ENCODE measurements at regions not wholly inside any gene's neighbourhood (a gene's known extent, or its start where the extent isn't known, plus 50 kb on each side); places are given as distances from the start of the nearest gene placed in this dataset.
"Not testable (repeated sequence)": the region's sequence is repeated elsewhere in the genome, so short reads cannot be mapped to it uniquely, and the experiment has no call there.

DNA sequence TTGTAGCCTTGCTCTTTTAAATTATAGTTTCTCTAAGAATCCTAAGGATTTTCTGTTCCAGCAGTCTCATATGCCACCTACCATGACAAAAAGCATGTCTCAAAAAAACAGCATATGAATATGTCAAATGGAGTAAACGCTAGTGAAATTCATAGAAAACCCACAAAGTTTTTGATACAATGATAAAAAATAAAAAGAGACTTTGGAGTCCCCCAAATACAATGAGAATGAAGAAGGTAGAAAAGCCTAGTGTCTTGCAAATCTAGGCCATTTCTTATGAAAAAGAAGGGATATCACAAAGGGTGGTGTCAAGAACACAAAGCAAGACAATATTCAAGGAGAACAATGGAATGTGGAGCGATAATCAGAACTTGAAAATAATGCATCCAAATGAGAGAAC lies 668.5 kb downstream of the PLOD2 start:
- DNase-seq, result no peak

GRCh38 chr3:145517416-145517815 lies 643.6 kb downstream of the PLOD2 start:
- not testable (repeated sequence) for DNase-seq

GRCh38 chr3:145518639-145519038 lies 642.3 kb downstream of the PLOD2 start:
- no peak for DNase-seq

- no peak for DNase-seq
These were observed 641.5 kb downstream of the PLOD2 start for GRCh38 chr3:145519398-145520047.

DNA sequence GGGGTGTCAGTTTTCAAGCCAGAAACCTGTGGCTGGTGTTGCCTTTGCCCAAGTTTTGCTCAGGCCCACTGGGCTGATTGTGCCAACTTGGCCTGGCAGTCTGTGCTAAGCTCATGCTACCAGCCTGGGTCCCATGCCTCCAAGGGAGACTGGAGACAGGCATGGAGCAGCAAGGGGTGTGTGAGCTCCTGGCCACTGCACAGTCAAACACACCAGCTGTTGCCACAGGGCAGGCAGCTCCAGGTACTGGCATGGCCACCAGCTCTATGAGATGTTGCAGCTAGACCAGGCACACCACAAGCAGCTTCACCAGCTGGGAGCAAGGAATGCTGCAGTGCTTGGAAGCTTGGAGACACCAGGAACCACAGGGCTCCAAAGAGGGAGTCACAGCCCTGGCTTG lies 638.8 kb downstream of the PLOD2 start:
- no peak for DNase-seq

DNA sequence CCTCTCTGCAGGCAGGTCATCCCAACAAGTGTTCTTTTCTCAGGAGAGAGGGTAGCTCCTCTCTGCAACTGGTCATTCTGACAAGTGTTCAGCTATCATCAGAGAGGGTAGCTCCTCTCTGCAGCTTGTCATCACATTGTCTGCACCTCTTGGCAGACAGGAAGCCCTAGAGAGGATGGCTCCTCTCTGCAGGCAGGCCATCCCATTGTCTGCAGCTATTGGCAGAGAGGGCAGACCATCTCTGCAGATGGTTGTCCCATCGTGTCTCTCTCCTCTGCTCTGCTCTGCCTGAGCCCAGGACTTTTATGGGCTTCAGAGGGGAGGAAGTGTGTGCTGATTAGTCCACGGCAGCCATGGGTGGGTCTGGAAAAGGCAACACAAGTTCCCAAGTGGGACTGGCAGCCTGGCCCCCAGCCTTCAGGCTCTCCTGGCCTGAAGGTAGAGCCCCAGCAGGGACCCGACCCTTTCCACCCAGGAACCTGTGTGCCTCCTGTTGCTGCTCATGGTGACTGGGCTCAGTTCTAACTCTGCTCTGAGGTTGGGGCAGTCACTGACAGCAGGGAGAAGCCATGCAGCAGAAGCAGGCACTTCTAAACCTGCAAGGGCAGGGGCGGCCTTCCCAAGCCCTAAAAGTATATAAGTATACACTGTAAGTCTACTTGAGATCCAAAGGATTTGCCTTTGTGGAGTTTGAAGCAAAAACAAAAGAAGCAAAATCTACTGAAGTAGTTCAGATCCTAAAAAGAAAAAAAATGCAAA lies 637.9 kb downstream of the PLOD2 start:
- DNase-seq, result no peak

GRCh38 chr3:145531548-145531947 lies 629.4 kb downstream of the PLOD2 start:
- DNase-seq, result no peak

GRCh38 chr3:145533696-145534095 lies 627.3 kb downstream of the PLOD2 start:
- DNase-seq, result no peak

- DNase-seq, result no peak
These were observed 624.5 kb downstream of the PLOD2 start for GRCh38 chr3:145536461-145536860.

GRCh38 chr3:145550522-145550921 lies 610.5 kb downstream of the PLOD2 start:
- DNase-seq, result no peak

DNA sequence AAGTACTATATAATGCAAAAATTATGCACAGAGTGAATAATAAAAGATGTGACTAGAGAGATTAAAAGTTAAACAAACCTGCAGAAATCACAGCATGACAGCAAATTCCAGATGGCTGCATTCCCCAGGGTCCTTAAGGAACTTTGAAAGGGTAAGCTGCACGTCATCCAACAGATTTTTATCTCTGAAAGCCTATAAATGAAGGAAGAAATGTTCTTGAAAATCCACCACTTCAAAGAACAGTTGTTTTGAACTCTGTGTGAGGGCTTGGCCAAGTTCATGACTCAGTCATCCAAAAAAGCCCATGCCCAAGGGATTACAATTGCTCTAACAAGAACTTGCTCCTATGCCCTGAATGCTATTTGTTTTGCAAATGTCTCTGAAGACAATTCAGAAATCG lies 603.6 kb downstream of the PLOD2 start:
- no peak for DNase-seq

DNA sequence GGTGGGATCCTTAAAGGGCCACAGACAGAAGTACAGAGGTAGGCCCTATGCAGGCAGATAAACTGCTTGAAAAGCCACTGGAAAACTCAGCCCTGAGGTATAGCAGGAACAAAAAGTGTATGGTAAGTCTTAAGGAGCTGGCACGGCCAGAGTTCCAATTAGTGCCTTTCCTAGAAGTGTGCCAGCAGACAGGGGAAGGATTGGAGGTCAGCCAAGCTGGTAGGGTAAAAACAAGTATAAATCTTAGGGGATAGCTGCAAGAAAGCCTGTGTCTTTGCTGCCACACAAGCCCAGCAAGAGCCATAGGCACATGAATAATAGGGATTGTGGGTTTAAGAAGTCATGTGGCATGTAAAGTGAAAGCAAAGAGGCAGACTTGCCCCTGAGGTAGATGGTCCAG lies 582.5 kb downstream of the PLOD2 start:
- DNase-seq, result no peak

GRCh38 chr3:145581694-145582093 lies 579.3 kb downstream of the PLOD2 start:
- no peak for DNase-seq

- DNase-seq, result no peak
These were observed 556.1 kb downstream of the PLOD2 start for GRCh38 chr3:145604851-145605250.

DNA sequence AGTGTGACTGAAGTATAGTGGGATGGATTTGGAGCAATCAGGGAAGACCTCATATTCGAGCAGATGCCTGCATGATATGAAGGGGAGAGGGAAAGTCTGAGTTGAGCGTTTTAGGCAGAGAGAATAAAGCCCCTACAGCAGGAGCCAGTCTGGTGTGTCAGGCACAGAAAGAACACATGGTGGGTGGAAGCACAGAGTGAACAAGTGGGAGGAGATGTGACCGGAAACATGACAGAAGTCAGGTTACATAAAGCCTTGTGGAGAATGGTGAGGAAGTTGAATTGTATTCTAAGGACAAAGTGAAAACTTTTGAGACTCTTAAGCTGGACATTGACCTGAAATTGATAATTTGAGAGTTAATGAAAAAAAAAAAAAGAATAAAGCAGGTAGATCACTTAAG lies 541.0 kb downstream of the PLOD2 start:
- no peak for DNase-seq

DNA sequence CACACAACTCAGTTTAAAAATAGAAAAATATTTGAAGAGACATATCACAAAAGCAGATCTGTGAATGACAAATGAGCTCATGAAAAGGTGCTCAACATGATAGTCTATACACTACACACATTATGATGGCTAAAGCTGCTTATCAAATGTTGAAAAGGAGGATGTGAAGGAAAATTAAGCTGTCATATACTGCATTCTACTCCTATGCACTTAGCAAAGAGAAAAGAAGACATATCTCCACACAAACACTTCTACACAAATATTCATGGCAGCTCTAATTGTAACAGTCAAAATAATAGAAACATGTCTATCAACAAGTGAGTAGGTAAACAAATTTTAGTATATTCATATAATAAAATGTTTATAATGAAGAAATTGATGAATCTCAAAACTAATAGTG lies 540.5 kb downstream of the PLOD2 start:
- DNase-seq, result no peak

- DNase-seq, result no peak
These were observed 537.6 kb downstream of the PLOD2 start for GRCh38 chr3:145623349-145623748.

DNA sequence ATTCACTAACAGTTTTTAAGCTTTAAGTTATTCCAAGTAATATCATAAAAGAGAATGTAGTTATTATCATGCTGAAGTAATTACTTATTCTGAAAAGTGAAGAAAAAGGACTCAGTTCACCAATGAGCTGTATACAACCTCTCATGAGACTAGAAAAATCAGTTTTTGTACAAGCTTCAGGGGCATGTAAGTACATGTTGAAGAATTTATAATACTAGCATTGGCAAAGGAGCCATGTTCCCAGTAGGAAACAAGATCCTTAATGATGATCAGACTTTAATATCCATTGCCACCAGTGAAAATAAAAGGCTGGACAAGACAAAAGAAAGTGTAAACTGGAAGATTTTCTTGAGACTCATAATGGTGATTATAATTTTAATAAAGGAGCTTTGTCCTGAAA lies 532.8 kb downstream of the PLOD2 start:
- no peak for DNase-seq

- no peak for DNase-seq
These were observed 523.9 kb downstream of the PLOD2 start for GRCh38 chr3:145637105-145637504.

- no peak for DNase-seq
These were observed 521.9 kb downstream of the PLOD2 start for GRCh38 chr3:145639003-145639606.

DNA sequence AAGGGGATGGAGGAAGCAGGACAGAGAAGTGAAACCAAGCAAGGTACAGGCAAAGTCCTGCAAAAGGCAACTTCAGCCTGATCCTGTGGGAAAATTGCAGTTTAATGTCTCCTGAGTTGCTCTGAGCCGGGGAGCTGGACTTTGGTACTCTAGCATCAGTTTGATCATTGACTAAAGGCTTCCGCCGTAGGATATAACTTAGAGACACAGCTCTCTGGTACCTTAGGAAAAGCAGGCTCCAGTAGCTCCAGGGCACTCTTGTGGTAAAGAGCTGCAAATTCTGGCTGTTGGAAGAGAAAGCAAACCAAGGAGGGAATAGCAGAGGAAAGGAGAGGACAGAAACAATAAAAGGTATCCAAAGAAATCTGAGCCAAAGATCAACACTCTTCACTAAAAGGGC lies 521.1 kb downstream of the PLOD2 start:
- DNase-seq, result no peak

GRCh38 chr3:145648396-145648795 lies 512.6 kb downstream of the PLOD2 start:
- no peak for DNase-seq

DNA sequence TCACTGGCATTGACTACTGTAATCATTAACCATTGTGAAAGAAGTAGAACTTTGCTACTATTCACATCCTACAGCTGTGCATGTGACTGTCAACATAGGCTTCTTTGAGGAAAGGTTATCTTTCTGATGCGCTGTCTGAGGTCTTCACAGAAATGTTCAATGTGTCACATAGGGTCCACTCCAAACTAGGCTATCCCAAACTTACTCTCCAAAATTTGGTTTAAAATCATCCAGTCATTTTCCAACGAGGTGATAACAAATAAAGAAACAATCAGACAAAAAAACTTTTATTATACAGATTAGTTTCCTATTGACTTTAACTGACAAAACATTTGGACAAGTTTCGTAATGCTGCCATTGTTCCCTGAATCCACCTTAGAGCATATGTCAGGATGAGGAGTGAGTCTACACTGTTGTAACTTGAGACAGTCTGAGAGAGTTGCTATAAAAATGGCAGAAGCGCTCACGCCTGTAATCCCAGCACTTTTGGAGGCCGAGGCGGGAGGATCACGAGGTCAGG lies 511.6 kb downstream of the PLOD2 start:
- no peak for DNase-seq

DNA sequence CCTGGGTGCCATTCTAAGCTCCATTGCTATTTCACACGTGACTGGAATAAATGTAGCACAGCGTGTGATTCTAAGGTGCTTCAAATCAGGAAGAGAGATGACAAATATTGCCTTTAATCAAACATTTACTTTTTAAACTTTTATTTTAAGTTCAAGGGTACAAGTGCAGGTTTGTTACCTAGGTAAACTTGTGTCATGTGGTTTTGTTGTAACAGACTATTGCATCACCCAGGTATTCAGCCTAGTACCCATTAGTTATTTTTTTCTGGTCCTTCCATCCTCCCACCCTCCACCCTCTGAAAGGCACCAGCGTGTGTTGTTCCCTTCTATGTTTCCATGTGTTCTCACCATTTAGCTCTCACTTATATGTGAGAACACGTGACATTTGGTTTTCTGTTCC lies 510.8 kb downstream of the PLOD2 start:
- DNase-seq, result no peak

Measured in activated effector memory CD4-positive, alpha-beta T cell treated with anti-CD3 and anti-CD28 coated beads, Interleukin-2, amount 50 U/mL, for 16 hours (primary cell).